Neural cell (in vitro differentiated cells): ENCODE measurements at regions not wholly inside any gene's neighbourhood (a gene's known extent, or its start where the extent isn't known, plus 50 kb on each side); places are given as distances from the start of the nearest gene placed in this dataset.

Experiments
- CTCF ChIP-seq: fragments of 450-650 bp; IDR thresholded peaks from 2 replicates; pipeline ENCODE4 v1.5.1; 2014; ENCODE audit warnings: antibody characterized with exemption, mild to moderate bottlenecking, moderate library complexity; ENCODE audit not compliant: poor library complexity, severe bottlenecking
- EZH2 ChIP-seq: fragments of 200-600, 300-800 bp; shearing (Covaris generic), sonication (generic); IDR thresholded peaks from 2 replicates; pipeline ENCODE4 v1.6.1; 2014; ENCODE audit warnings: antibody characterized with exemption, low read length, borderline replicate concordance, mild to moderate bottlenecking; ENCODE audit not compliant: insufficient read depth, poor library complexity, severe bottlenecking
- POLR2AphosphoS5 ChIP-seq: IDR thresholded peaks from 2 replicates; pipeline ENCODE4 v1.6.1; 2012
- RAD21 ChIP-seq: fragments of 450-650 bp; conservative IDR thresholded peaks from 2 replicates; pipeline ENCODE4 v1.6.1; 2014; ENCODE audit warnings: antibody characterized with exemption, mild to moderate bottlenecking, moderate library complexity
- REST ChIP-seq: IDR thresholded peaks from 2 replicates; pipeline ENCODE4 v1.6.1; 2012; ENCODE audit warnings: borderline replicate concordance
- SMC3 ChIP-seq: fragments of 450-650 bp; conservative IDR thresholded peaks from 2 replicates; pipeline ENCODE4 v1.6.1; 2014; ENCODE audit warnings: antibody characterized with exemption, mild to moderate bottlenecking, moderate library complexity; ENCODE audit not compliant: poor library complexity

GRCh38 chr13:87877477-87877876 lies 206.3 kb downstream of the SLITRK5 start:
- TF ChIP-seq CTCF (no peak), EZH2 (no peak), REST (no peak), SMC3 (no peak), POLR2AphosphoS5 (no peak), RAD21 (no peak)
